Lower lobe of right lung (tissue), 2 donors: ENCODE measurements at regions not wholly inside any gene's neighbourhood (a gene's known extent, or its start where the extent isn't known, plus 50 kb on each side); places are given as distances from the start of the nearest gene placed in this dataset.
A peak's percentile ranks its signal among the peaks of the same experiment; 100 is the strongest.

Experiments used
- ATAC-seq, 2 donors: fragments of 200-7000 bp; cut with Tn5 transposase; one replicate each; pipeline ENCODE4 v1.9.1; 2020 to 2022; ENCODE audit warnings: mild to moderate bottlenecking in 2 of 2, moderate library complexity in 2 of 2
- DNase-seq: peaks from one replicate; pipeline ENCODE4 v3.0.0-alpha.2; 2020
- H3K27ac ChIP-seq: fragments of 200-600 bp; one replicate; pipeline ENCODE4 v1.8.0; 2022
- H3K27me3 ChIP-seq: fragments of 200-600 bp; one replicate; pipeline ENCODE4 v1.8.0; 2022; ENCODE audit warnings: low read depth
- H3K36me3 ChIP-seq: fragments of 200-600 bp; one replicate; pipeline ENCODE4 v1.8.0; 2022; ENCODE audit warnings: mild to moderate bottlenecking
- H3K4me1 ChIP-seq: fragments of 200-600 bp; one replicate; pipeline ENCODE4 v1.8.0; 2022
- H3K4me3 ChIP-seq: fragments of 200-600 bp; one replicate; pipeline ENCODE4 v1.8.0; 2022; ENCODE audit warnings: mild to moderate bottlenecking
- H3K9me3 ChIP-seq: fragments of 200-600 bp; one replicate; pipeline ENCODE4 v1.8.0; 2022
- CTCF ChIP-seq: fragments of 200-600 bp; IDR thresholded peaks from one replicate; pipeline ENCODE4 v1.8.0; 2022; ENCODE audit warnings: antibody characterized with exemption, mild to moderate bottlenecking
- intact Hi-C: fragments of 100-400 bp; cut with DNase I; formaldehyde crosslinking; loops from one replicate; pipeline ENCODE4 v1.11.0; 2022
- donor health status: DM: no; HTN: yes; CAD: no; lungs with severe emphysema.

- Histone ChIP-seq H3K27ac (no peak overlapping the region), H3K36me3 (no peaks in the 10 kb centered on the region), H3K4me3 (peak overlapping the region; percentile 46), H3K9me3 (no peaks in the 10 kb centered on the region), H3K27me3 (peaks cover 35% of the 10 kb centered on the region), H3K4me1 (peaks cover 31% of the 10 kb centered on the region)
- intact Hi-C loops: no loop called here
- DNase-seq (peak; percentile 48), ATAC-seq (peak; percentile 40 to 56)
- TF ChIP-seq CTCF: no peak
These were observed 69.3 kb upstream of the USP15 start for GRCh38 chr12:62190689-62191490.

- Histone ChIP-seq H3K4me1 (peaks cover 31% of the 10 kb centered on the region), H3K4me3 (peak overlapping the region; percentile 46), H3K9me3 (no peaks in the 10 kb centered on the region), H3K27ac (no peak overlapping the region), H3K27me3 (peaks cover 35% of the 10 kb centered on the region), H3K36me3 (no peaks in the 10 kb centered on the region)
- ATAC-seq: peak; percentile 44 to 67
- intact Hi-C loops: no loop called here
- TF ChIP-seq CTCF: no peak
- peak; percentile 49 for DNase-seq
These were observed 68.6 kb upstream of the USP15 start for GRCh38 chr12:62191491-62192179.

GRCh38 chr12:62192180-62192902 is 67.9 kb upstream of the USP15 start:
- H3K9me3 ChIP-seq: no peaks in the 10 kb centered on the region
- intact Hi-C loops: no loop called here
- ATAC-seq (peak; percentile 89 to 92), DNase-seq (peak; percentile 54)
- peaks cover 35% of the 10 kb centered on the region for H3K27me3 ChIP-seq
- peak; percentile 68 for TF ChIP-seq CTCF
- no peak overlapping the region for H3K27ac ChIP-seq
- peak overlapping the region; percentile 46 for H3K4me3 ChIP-seq
- H3K4me1 ChIP-seq: peaks cover 31% of the 10 kb centered on the region
- no peaks in the 10 kb centered on the region for H3K36me3 ChIP-seq

GRCh38 chr12:62192903-62193250 is 67.3 kb upstream of the USP15 start:
- H3K9me3 ChIP-seq: no peaks in the 10 kb centered on the region
- no peak for TF ChIP-seq CTCF
- H3K27me3 ChIP-seq: peaks cover 34% of the 10 kb centered on the region
- ATAC-seq: no peak
- intact Hi-C loops: no loop called here
- no peak overlapping the region for H3K27ac ChIP-seq
- H3K4me1 ChIP-seq: peaks cover 31% of the 10 kb centered on the region
- no peaks in the 10 kb centered on the region for H3K36me3 ChIP-seq
- no peak overlapping the region for H3K4me3 ChIP-seq
- no peak for DNase-seq

- DNase-seq (no peak), ATAC-seq (no peak)
- H3K9me3 ChIP-seq: no peaks in the 10 kb centered on the region
- no peak overlapping the region for H3K27ac ChIP-seq
- intact Hi-C loops: no loop called here
- no peaks in the 10 kb centered on the region for H3K36me3 ChIP-seq
- H3K27me3 ChIP-seq: peaks cover 30% of the 10 kb centered on the region
- H3K4me3 ChIP-seq: no peak overlapping the region
- H3K4me1 ChIP-seq: peaks cover 31% of the 10 kb centered on the region
- no peak for TF ChIP-seq CTCF
These were observed 66.2 kb upstream of the USP15 start for GRCh38 chr12:62194031-62194430.
